GM23338 (cell line): ENCODE measurements at regions not wholly inside any gene's neighbourhood (a gene's known extent, or its start where the extent isn't known, plus 50 kb on each side); places are given as distances from the start of the nearest gene placed in this dataset.

Source experiments
- ATAC-seq: fragments of 200-7000 bp; cut with Tn5 transposase; 3 replicates; pipeline ENCODE4 v1.9.1; 2020
- DNase-seq: peaks from one replicate; pipeline ENCODE4 v3.0.0-alpha.2; 2015; ENCODE audit warnings: low spot score
- H2AFZ ChIP-seq: fragments of 200-600 bp; sonication (generic); 2 replicates; pipeline ENCODE4 v1.8.0; 2016; ENCODE audit warnings: antibody characterized with exemption, mild to moderate bottlenecking, moderate library complexity
- H3F3A ChIP-seq: fragments of 200-600 bp; sonication (generic); replicated peaks from 2 replicates; pipeline ENCODE4 v1.8.0; 2017; ENCODE audit warnings: antibody characterized with exemption, mixed run types, low read depth
- H3K27ac ChIP-seq: fragments of 200-600 bp; sonication (generic); 2 replicates; pipeline ENCODE4 v1.6.1; 2016; ENCODE audit warnings: low read depth
- H3K27me3 ChIP-seq: fragments of 200-600 bp; sonication (generic); 2 replicates; pipeline ENCODE4 v1.8.0; 2016; ENCODE audit warnings: mild to moderate bottlenecking, mixed run types, moderate library complexity; ENCODE audit not compliant: insufficient read depth
- H3K36me3 ChIP-seq: fragments of 200-600 bp; sonication (generic); 2 replicates; pipeline ENCODE4 v1.8.0; 2016; ENCODE audit warnings: mild to moderate bottlenecking; ENCODE audit not compliant: insufficient read depth
- H3K4me1 ChIP-seq: fragments of 200-600 bp; sonication (generic); 2 replicates; pipeline ENCODE4 v1.8.0; 2016; ENCODE audit warnings: mild to moderate bottlenecking, moderate library complexity; ENCODE audit not compliant: insufficient read depth
- H3K4me2 ChIP-seq: fragments of 200-600 bp; sonication (generic); 2 replicates; pipeline ENCODE4 v1.7.1; 2017; ENCODE audit warnings: mixed run types
- H3K4me3 ChIP-seq: fragments of 200-600 bp; sonication (generic); 2 replicates; pipeline ENCODE4 v1.6.1; 2016; ENCODE audit warnings: mixed run types
- H3K79me2 ChIP-seq: fragments of 200-600 bp; sonication (generic); replicated peaks from 2 replicates; pipeline ENCODE4 v1.8.0; 2017; ENCODE audit warnings: mild to moderate bottlenecking; ENCODE audit not compliant: insufficient read depth
- H3K9me2 ChIP-seq: fragments of 200-600 bp; sonication (generic); 2 replicates; pipeline ENCODE4 v1.8.0; 2017; ENCODE audit not compliant: insufficient read depth
- H4K20me1 ChIP-seq: fragments of 200-600 bp; sonication (generic); replicated peaks from 2 replicates; pipeline ENCODE4 v1.8.0; 2017; ENCODE audit warnings: mild to moderate bottlenecking; ENCODE audit not compliant: insufficient read depth
- H3K27ac Mint-ChIP-seq: 2 replicates; pipeline ENCODE4 v1.8.0; 2020; ENCODE audit warnings: inconsistent platforms, mild to moderate bottlenecking, moderate library complexity, mixed read lengths
- H3K27me3 Mint-ChIP-seq: 3 replicates; pipeline ENCODE4 v1.8.0; 2022; ENCODE audit warnings: low read depth, mild to moderate bottlenecking, moderate library complexity, mixed read lengths, inconsistent platforms; ENCODE audit not compliant: insufficient read depth, poor library complexity
- H3K36me3 Mint-ChIP-seq: 3 replicates; pipeline ENCODE4 v1.8.0; 2021; ENCODE audit warnings: low read depth, mild to moderate bottlenecking, inconsistent platforms, moderate library complexity, mixed read lengths
- H3K4me1 Mint-ChIP-seq: 3 replicates; pipeline ENCODE4 v1.8.0; 2020; ENCODE audit warnings: mild to moderate bottlenecking, inconsistent platforms, mixed read lengths
- H3K4me3 Mint-ChIP-seq: 3 replicates; pipeline ENCODE4 v1.8.0; 2021; ENCODE audit warnings: moderate library complexity, mild to moderate bottlenecking, inconsistent platforms, mixed read lengths
- H3K9me3 Mint-ChIP-seq: 3 replicates; pipeline ENCODE4 v1.8.0; 2020; ENCODE audit warnings: moderate library complexity, mild to moderate bottlenecking, inconsistent platforms, mixed read lengths
- CREB1 ChIP-seq: fragments of 250-450 bp; sonication (Bioruptor Pico); IDR thresholded peaks from 2 replicates; pipeline ENCODE4 v1.5.0; 2020; ENCODE audit warnings: low read depth, mild to moderate bottlenecking, moderate library complexity
- CTCF ChIP-seq, 2 experiments: fragments of 200-600 bp in 1 of 2; sonication (generic) in 1 of 2; conservative IDR thresholded peaks; 2 replicates each; pipeline versions ENCODE4 v1.5.1 to v1.6.1; 2016 to 2017; ENCODE audit warnings: antibody characterized with exemption in 2 of 2, low read depth in 2 of 2, mild to moderate bottlenecking in 2 of 2, moderate library complexity in 1 of 2
- ETS1 ChIP-seq: IDR thresholded peaks from 2 replicates; pipeline ENCODE4 v1.6.1; 2016; ENCODE audit warnings: antibody characterized with exemption
- EZH2 ChIP-seq: fragments of 200-600 bp; sonication (generic); IDR thresholded peaks from one replicate; pipeline ENCODE4 v1.8.0; 2017; ENCODE audit warnings: antibody characterized with exemption, mild to moderate bottlenecking, low read depth; ENCODE audit not compliant: unreplicated experiment
- EZH2phosphoT487 ChIP-seq: fragments of 200-600 bp; sonication (generic); IDR thresholded peaks from one replicate; pipeline ENCODE4 v1.8.1; 2018; ENCODE audit warnings: antibody characterized with exemption; ENCODE audit not compliant: unreplicated experiment
- JUNB ChIP-seq: IDR thresholded peaks from one replicate; pipeline ENCODE4 v1.6.1; 2016; ENCODE audit warnings: antibody characterized with exemption; ENCODE audit not compliant: unreplicated experiment
- NANOG ChIP-seq: IDR thresholded peaks from 2 replicates; pipeline ENCODE4 v1.6.1; 2016; ENCODE audit warnings: antibody characterized with exemption, borderline replicate concordance
- POLR2AphosphoS5 ChIP-seq: IDR thresholded peaks from 2 replicates; pipeline ENCODE4 v1.6.1; 2016; ENCODE audit warnings: antibody characterized with exemption, low read depth
- REST ChIP-seq: IDR thresholded peaks from one replicate; pipeline ENCODE4 v1.6.1; 2018; ENCODE audit warnings: antibody characterized with exemption; ENCODE audit not compliant: unreplicated experiment
- STAT1 ChIP-seq: IDR thresholded peaks from one replicate; pipeline ENCODE4 v1.6.1; 2016; ENCODE audit warnings: antibody characterized with exemption; ENCODE audit not compliant: unreplicated experiment
- ZNF114 ChIP-seq: fragments of 250-450 bp; sonication (Bioruptor Pico); IDR thresholded peaks from 2 replicates; pipeline ENCODE4 v1.5.0; 2020; ENCODE audit warnings: mild to moderate bottlenecking, moderate library complexity
- ZNF331 ChIP-seq: fragments of 250-450 bp; sonication (Bioruptor Pico); IDR thresholded peaks from 2 replicates; pipeline ENCODE4 v1.5.0; 2020; ENCODE audit warnings: low read depth, mild to moderate bottlenecking, moderate library complexity
- ZNF462 ChIP-seq: fragments of 250-450 bp; sonication (Bioruptor Pico); IDR thresholded peaks from 2 replicates; pipeline ENCODE4 v1.5.0; 2020; ENCODE audit warnings: mild to moderate bottlenecking, moderate library complexity

GRCh38 chr6:1001655-1002349, 308.9 kb upstream of the EXOC2 start:
- DNase-seq (no peak), ATAC-seq (no peak)
- Histone ChIP-seq H3K36me3 (no peaks in the 10 kb centered on the region), H3K4me1 (no peaks in the 10 kb centered on the region), H2AFZ (no peak overlapping the region), H3F3A (no peaks in the 10 kb centered on the region), H4K20me1 (no peaks in the 10 kb centered on the region), H3K4me3 (no peak overlapping the region), H3K27me3 (no peaks in the 10 kb centered on the region), H3K9me2 (no peaks in the 10 kb centered on the region), H3K79me2 (no peaks in the 10 kb centered on the region), H3K27ac (no peak overlapping the region), H3K4me2 (no peak overlapping the region)
- H3K9me3 Mint-ChIP-seq: peaks cover 3% of the 10 kb centered on the region; the same call in 2 of the 3 replicates
- no peak overlapping the region for H3K27ac Mint-ChIP-seq
- no peaks in the 10 kb centered on the region for H3K36me3 Mint-ChIP-seq
- peaks cover 7% of the 10 kb centered on the region for H3K27me3 Mint-ChIP-seq
- H3K4me3 Mint-ChIP-seq: no peak overlapping the region
- no peaks in the 10 kb centered on the region for H3K4me1 Mint-ChIP-seq
- TF ChIP-seq EZH2phosphoT487 (no peak), ZNF114 (CRISPR knock-in tag) (no peak), CTCF (conservative IDR thresholded peaks at IDR 0.05; ENCODE audit: low read depth in 2 of 2) (no peak), ETS1 (no peak), POLR2AphosphoS5 (no peak), ZNF462 (CRISPR knock-in tag) (no peak), NANOG (no peak), EZH2 (no peak), REST (no peak), CREB1 (no peak), ZNF331 (no peak), JUNB (no peak), STAT1 (no peak)
